A172 (cell line): ENCODE measurements at regions not wholly inside any gene's neighbourhood (a gene's known extent, or its start where the extent isn't known, plus 50 kb on each side); places are given as distances from the start of the nearest gene placed in this dataset.
A peak's percentile ranks its signal among the peaks of the same experiment; 100 is the strongest.

Experiments
- DNase-seq: peaks from one replicate; pipeline ENCODE4 v3.0.0-alpha.2; 2015; ENCODE audit warnings: low spot score

GRCh38 chr9:82581935-82582334 is 481.0 kb downstream of the RASEF start:
- DNase-seq: no peak

- DNase-seq: no peak
These were observed 480.2 kb downstream of the RASEF start for GRCh38 chr9:82582693-82583092.

- DNase-seq: no peak
These were observed 479.4 kb downstream of the RASEF start for GRCh38 chr9:82583524-82583923.

- no peak for DNase-seq
These were observed 478.5 kb downstream of the RASEF start for GRCh38 chr9:82584349-82584863.

- no peak for DNase-seq
These were observed 476.0 kb downstream of the RASEF start for GRCh38 chr9:82586918-82587356.

GRCh38 chr9:82588301-82589180 is 474.4 kb downstream of the RASEF start:
- DNase-seq: no peak

- no peak for DNase-seq
These were observed 472.1 kb downstream of the RASEF start for GRCh38 chr9:82590845-82591244.

- DNase-seq: no peak
These were observed 469.4 kb downstream of the RASEF start for GRCh38 chr9:82593501-82593900.

GRCh38 chr9:82597241-82598203 is 465.4 kb downstream of the RASEF start:
- no peak for DNase-seq

- DNase-seq: no peak
These were observed 464.5 kb downstream of the RASEF start for GRCh38 chr9:82598241-82599039.

GRCh38 chr9:82599336-82599949 is 463.5 kb downstream of the RASEF start:
- no peak for DNase-seq

- no peak for DNase-seq
These were observed 462.2 kb downstream of the RASEF start for GRCh38 chr9:82600536-82601292.

- DNase-seq: no peak
These were observed 461.6 kb downstream of the RASEF start for GRCh38 chr9:82601293-82601771.

- DNase-seq: no peak
These were observed 457.8 kb downstream of the RASEF start for GRCh38 chr9:82604947-82605656.

GRCh38 chr9:82605657-82606031 is 457.3 kb downstream of the RASEF start:
- DNase-seq: no peak

GRCh38 chr9:82606071-82606470 is 456.9 kb downstream of the RASEF start:
- no peak for DNase-seq

GRCh38 chr9:82606492-82607382 is 456.2 kb downstream of the RASEF start:
- peak; percentile 71 for DNase-seq

- no peak for DNase-seq
These were observed 454.5 kb downstream of the RASEF start for GRCh38 chr9:82608487-82608886.
